Heart left ventricle (tissue), 13 donors: ENCODE measurements at regions not wholly inside any gene's neighbourhood (a gene's known extent, or its start where the extent isn't known, plus 50 kb on each side); places are given as distances from the start of the nearest gene placed in this dataset.

ENCODE experiments used
- POLR2A ChIP-seq, 2 donors: fragments of 450-650 bp; IDR thresholded peaks; one replicate each; pipeline ENCODE4 v1.6.1; 2017; ENCODE audit warnings: antibody characterized with exemption in 2 of 2, mild to moderate bottlenecking in 2 of 2, moderate library complexity in 2 of 2
- TF ChIP-seq, protein P1 (sequence below), 12 donors: fragments of 200-600 bp; sonication (generic) in 4 of 12; IDR thresholded peaks; one replicate each; pipeline versions ENCODE4 v1.5.0 to v1.8.0; 2018 to 2022; ENCODE audit warnings: antibody characterized with exemption in 12 of 12, mild to moderate bottlenecking in 5 of 12
- donor health status: ischemic (EF 13 %, LVEDD 7.1; RV severe dilation, severe dysfunction).
- donor health status: DM: no; HTN: yes; CAD: no.
- donor health status: DM: no; HTN: no; CAD: no.
- donor health status: ischemic (EF 25% LVEDD 6.9; RV normal size, moderate dysfunction).
- donor health status: ischemic (EF 25% LVEDD 5.7; RV mildly dilated, moderate dysfunction).
- donor health status: ischemic (EF 35%, LVEDD 5.7; RV mildly dilated, moderate dysfunction).
- donor health status: nonischemic (EF 11% LVEDD 7.7; RV severe dilation, severe dysfunction).
- donor health status: DM: yes; HTN: yes; CAD: no.
- donor health status: PGD.
- donor health status: ischemic (EF 29% LVEDD 5.4; RV normal size, mild dysfunction).
- donor health status: nonischemic (EF 23%, LVEDD 6.1; RV moderate dilation, normal function).

DNA sequence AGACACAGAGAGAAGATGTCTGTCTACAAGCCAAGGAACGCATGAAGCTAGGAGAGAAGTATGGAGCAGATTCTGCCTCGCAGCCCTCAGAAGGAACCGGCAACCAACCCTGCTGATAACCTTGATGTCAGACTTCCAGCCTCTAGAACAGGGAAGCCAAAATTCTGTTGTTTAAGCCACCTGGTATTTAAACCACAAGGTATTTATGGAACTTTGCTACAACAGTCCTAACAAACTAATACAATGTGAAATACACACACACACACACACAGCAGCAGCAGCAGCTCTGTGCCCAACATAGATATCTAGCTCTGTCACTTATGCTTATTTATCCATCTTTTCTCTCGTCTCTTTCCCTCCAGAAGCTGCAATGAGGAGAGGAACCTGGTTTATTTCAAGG lies 400.0 kb downstream of the ETS1 start:
- TF ChIP-seq, protein P1, sequence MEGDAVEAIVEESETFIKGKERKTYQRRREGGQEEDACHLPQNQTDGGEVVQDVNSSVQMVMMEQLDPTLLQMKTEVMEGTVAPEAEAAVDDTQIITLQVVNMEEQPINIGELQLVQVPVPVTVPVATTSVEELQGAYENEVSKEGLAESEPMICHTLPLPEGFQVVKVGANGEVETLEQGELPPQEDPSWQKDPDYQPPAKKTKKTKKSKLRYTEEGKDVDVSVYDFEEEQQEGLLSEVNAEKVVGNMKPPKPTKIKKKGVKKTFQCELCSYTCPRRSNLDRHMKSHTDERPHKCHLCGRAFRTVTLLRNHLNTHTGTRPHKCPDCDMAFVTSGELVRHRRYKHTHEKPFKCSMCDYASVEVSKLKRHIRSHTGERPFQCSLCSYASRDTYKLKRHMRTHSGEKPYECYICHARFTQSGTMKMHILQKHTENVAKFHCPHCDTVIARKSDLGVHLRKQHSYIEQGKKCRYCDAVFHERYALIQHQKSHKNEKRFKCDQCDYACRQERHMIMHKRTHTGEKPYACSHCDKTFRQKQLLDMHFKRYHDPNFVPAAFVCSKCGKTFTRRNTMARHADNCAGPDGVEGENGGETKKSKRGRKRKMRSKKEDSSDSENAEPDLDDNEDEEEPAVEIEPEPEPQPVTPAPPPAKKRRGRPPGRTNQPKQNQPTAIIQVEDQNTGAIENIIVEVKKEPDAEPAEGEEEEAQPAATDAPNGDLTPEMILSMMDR (IDR thresholded peaks at IDR 0.05) = no peak
- no peak for TF ChIP-seq POLR2A (IDR thresholded peaks at IDR 0.05)
